Tibial nerve (tissue), 4 donors: ENCODE measurements at regions not wholly inside any gene's neighbourhood (a gene's known extent, or its start where the extent isn't known, plus 50 kb on each side); places are given as distances from the start of the nearest gene placed in this dataset.
A peak's percentile ranks its signal among the peaks of the same experiment; 100 is the strongest.

Experiments
- DNase-seq, 2 donors: peaks; one replicate each; pipeline ENCODE4 v3.0.0-alpha.2; 2019; ENCODE audit warnings: low spot score in 2 of 2
- H3K27ac ChIP-seq, 4 donors: fragments of 200-600 bp; sonication (generic) in 3 of 4; one replicate each; pipeline ENCODE4 v1.5.1; 2017 to 2019; ENCODE audit warnings: mild to moderate bottlenecking in 1 of 4
- H3K27me3 ChIP-seq, 2 donors: fragments of 200-600 bp; sonication (generic) in 1 of 2; one replicate each; pipeline versions ENCODE4 v1.5.1 to v1.6.0; 2017 to 2019
- H3K36me3 ChIP-seq, 3 donors: fragments of 200-600 bp; sonication (generic); one replicate each; pipeline ENCODE4 v1.5.1; 2018 to 2019
- H3K4me1 ChIP-seq, 4 donors: fragments of 200-600 bp; sonication (generic) in 3 of 4; one replicate each; pipeline ENCODE4 v1.5.1; 2017 to 2019
- H3K4me3 ChIP-seq, 4 donors: fragments of 200-600 bp; sonication (generic) in 3 of 4; one replicate each; pipeline ENCODE4 v1.5.1; 2017 to 2019; ENCODE audit warnings: mild to moderate bottlenecking in 1 of 4, moderate library complexity in 1 of 4
- H3K9me3 ChIP-seq, 4 donors: fragments of 200-600 bp; sonication (generic) in 3 of 4; one replicate each; pipeline ENCODE4 v1.5.1; 2017 to 2019
- CTCF ChIP-seq, 5 experiments: fragments of 200-600 bp in 3 of 5; fragments of 450-650 bp in 2 of 5; sonication (generic) in 3 of 5; IDR thresholded peaks; one replicate each; pipeline ENCODE4 v1.5.1; 2016 to 2019; ENCODE audit warnings: antibody characterized with exemption in 5 of 5, mild to moderate bottlenecking in 3 of 5, moderate library complexity in 2 of 5
- EP300 ChIP-seq, 2 donors: sonication (generic); formaldehyde crosslinking; IDR thresholded peaks; one replicate each; pipeline ENCODE4 v1.6.1; 2017; ENCODE audit warnings: antibody characterized with exemption in 2 of 2, mild to moderate bottlenecking in 1 of 2
- POLR2A ChIP-seq, 2 donors: fragments of 450-650 bp; IDR thresholded peaks; one replicate each; pipeline ENCODE4 v1.6.1; 2017; ENCODE audit warnings: antibody characterized with exemption in 2 of 2, mild to moderate bottlenecking in 2 of 2, moderate library complexity in 2 of 2
- WGBS, 2 donors: methylation state at CpG; one replicate each; pipeline ENCODE4 v1.1.5; 2018; 5-methylcytosine and 5-hydroxymethylcytosine counted together

GRCh38 chr3:111336511-111336910, 205.5 kb upstream of the CD96 start:
- WGBS, 2 donors = 48 to 69% methylated on average over 2 of the region's 2 CpGs
- no peak for DNase-seq
- H3K9me3 ChIP-seq = peaks cover 0 to 5% (median 0%) of the 10 kb centered on the region in 4 donors
- TF ChIP-seq EP300 (IDR thresholded peaks at IDR 0.05) (no peak), CTCF (IDR thresholded peaks at IDR 0.05) (no peak), POLR2A (IDR thresholded peaks at IDR 0.05) (no peak)
- H3K27ac ChIP-seq = no peak overlapping the region
- H3K4me3 ChIP-seq = no peak overlapping the region
- H3K27me3 ChIP-seq = no peaks in the 10 kb centered on the region
- H3K4me1 ChIP-seq = no peaks in the 10 kb centered on the region
- no peaks in the 10 kb centered on the region for H3K36me3 ChIP-seq

GRCh38 chr3:111338059-111338698, 203.8 kb upstream of the CD96 start:
- peak; percentile 15 to 34 for DNase-seq
- Histone ChIP-seq H3K4me1 (no peaks in the 10 kb centered on the region), H3K27me3 (no peaks in the 10 kb centered on the region), H3K27ac (no peak overlapping the region), H3K9me3 (peaks cover 0 to 6% (median 0%) of the 10 kb centered on the region in 4 donors), H3K4me3 (no peak overlapping the region), H3K36me3 (no peaks in the 10 kb centered on the region)
- WGBS, 2 donors = 68 to 73% methylated on average over 4 of the region's 4 CpGs
- no peak for TF ChIP-seq EP300 (IDR thresholded peaks at IDR 0.05)
- TF ChIP-seq CTCF (IDR thresholded peaks at IDR 0.05) = peak in 3 of 5 experiments; percentile 15 to 29 (median 26)

- H3K4me1 ChIP-seq = no peaks in the 10 kb centered on the region
- no peak for TF ChIP-seq CTCF (IDR thresholded peaks at IDR 0.05)
- no peak for TF ChIP-seq POLR2A (IDR thresholded peaks at IDR 0.05)
- no peak for TF ChIP-seq EP300 (IDR thresholded peaks at IDR 0.05)
- H3K27me3 ChIP-seq = no peaks in the 10 kb centered on the region
- H3K36me3 ChIP-seq = no peaks in the 10 kb centered on the region
- peaks cover 0 to 6% (median 0%) of the 10 kb centered on the region in 4 donors for H3K9me3 ChIP-seq
- no peak overlapping the region for H3K27ac ChIP-seq
- no peak overlapping the region for H3K4me3 ChIP-seq
- DNase-seq = no peak
Measured at GRCh38 chr3:111339017-111339416, 203.0 kb upstream of the CD96 start.

GRCh38 chr3:111351334-111351733, 190.7 kb upstream of the CD96 start:
- Histone ChIP-seq H3K27ac (no peak overlapping the region), H3K4me3 (no peak overlapping the region), H3K9me3 (no peaks in the 10 kb centered on the region), H3K36me3 (no peaks in the 10 kb centered on the region), H3K4me1 (no peaks in the 10 kb centered on the region), H3K27me3 (no peaks in the 10 kb centered on the region)
- WGBS, 2 donors = 55 to 71% methylated on average over 1 of the region's 1 CpG
- DNase-seq = no peak
- TF ChIP-seq POLR2A (IDR thresholded peaks at IDR 0.05) (no peak), EP300 (IDR thresholded peaks at IDR 0.05) (no peak), CTCF (IDR thresholded peaks at IDR 0.05) (no peak)

GRCh38 chr3:111352585-111352984, 189.4 kb upstream of the CD96 start:
- Histone ChIP-seq H3K27me3 (no peaks in the 10 kb centered on the region), H3K9me3 (no peaks in the 10 kb centered on the region), H3K4me3 (no peak overlapping the region), H3K27ac (no peak overlapping the region), H3K4me1 (no peaks in the 10 kb centered on the region), H3K36me3 (no peaks in the 10 kb centered on the region)
- 50 to 59% methylated on average over 2 of the region's 2 CpGs for WGBS, 2 donors
- DNase-seq = no peak
- TF ChIP-seq POLR2A (IDR thresholded peaks at IDR 0.05) (no peak), CTCF (IDR thresholded peaks at IDR 0.05) (no peak), EP300 (IDR thresholded peaks at IDR 0.05) (no peak)
